Calu3 (cell line): ENCODE measurements at regions not wholly inside any gene's neighbourhood (a gene's known extent, or its start where the extent isn't known, plus 50 kb on each side); places are given as distances from the start of the nearest gene placed in this dataset.
A peak's percentile ranks its signal among the peaks of the same experiment; 100 is the strongest.

Experiments used
- BruUV-seq: library from RNA; stranded (reverse); fragments of 400-500 nt; replicated peaks from 2 replicates; lab custom pipeline; 2021; lab: Mats Ljungman, UMichigan
- CTCF ChIA-PET: fragments of 300-600 bp; sonication (Branson Sonifier 250); formaldehyde crosslinking; loops from one replicate; lab custom pipeline; 2022; ENCODE audit warnings: antibody characterized with exemption; lab: Charles Lee
- DNase-seq: peaks from one replicate; pipeline ENCODE4 v3.0.0; 2022
- H3K27ac Mint-ChIP-seq: one replicate; pipeline ENCODE4 v1.8.0; 2022; ENCODE audit warnings: mixed read lengths; ENCODE audit not compliant: unreplicated experiment
- H3K27me3 Mint-ChIP-seq: one replicate; pipeline ENCODE4 v1.8.0; 2022; ENCODE audit warnings: mixed read lengths; ENCODE audit not compliant: unreplicated experiment
- H3K36me3 Mint-ChIP-seq: one replicate; pipeline ENCODE4 v1.8.0; 2022; ENCODE audit warnings: mild to moderate bottlenecking, moderate library complexity, mixed read lengths; ENCODE audit not compliant: insufficient read depth, unreplicated experiment
- H3K4me1 Mint-ChIP-seq: one replicate; pipeline ENCODE4 v1.8.0; 2022; ENCODE audit warnings: mild to moderate bottlenecking, low read depth, mixed read lengths; ENCODE audit not compliant: unreplicated experiment
- H3K4me3 Mint-ChIP-seq: one replicate; pipeline ENCODE4 v1.8.0; 2022; ENCODE audit warnings: mild to moderate bottlenecking, low read depth, moderate library complexity, mixed read lengths; ENCODE audit not compliant: unreplicated experiment
- H3K9me3 Mint-ChIP-seq: one replicate; pipeline ENCODE4 v1.8.0; 2022; ENCODE audit warnings: low read depth, mixed read lengths; ENCODE audit not compliant: unreplicated experiment
- intact Hi-C: fragments of 100-400 bp; cut with micrococcal nuclease; formaldehyde crosslinking; loops from one replicate; pipeline ENCODE4 v1.10.0; 2022; ENCODE audit not compliant: unreplicated experiment
- TF ChIP-seq, protein P1 (sequence below): fragments of 200-600 bp; IDR thresholded peaks from one replicate; pipeline ENCODE4 v1.8.0; 2022; ENCODE audit warnings: antibody characterized with exemption; ENCODE audit not compliant: unreplicated experiment

DNA sequence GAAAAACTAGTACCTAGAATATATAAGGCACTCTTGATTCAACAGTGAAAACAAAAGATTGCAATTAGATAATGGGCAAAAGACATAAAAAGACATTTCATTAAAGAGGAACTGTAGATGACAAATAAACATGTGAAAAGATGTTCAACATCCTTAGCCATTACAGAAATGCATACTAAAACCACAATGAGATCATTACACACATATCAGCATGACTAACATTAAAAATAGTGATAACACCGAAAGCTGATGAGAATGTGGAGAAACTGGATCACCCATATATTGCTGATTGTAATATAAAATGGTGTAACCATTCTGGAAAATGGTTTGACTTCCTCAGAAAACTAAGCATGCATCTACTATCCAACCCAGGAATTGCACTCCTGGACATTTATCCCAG lies 340.3 kb downstream of the SEC16B start:
- no peaks in the 10 kb centered on the region for H3K36me3 Mint-ChIP-seq
- CTCF ChIA-PET, result no interaction called here
- H3K27me3 Mint-ChIP-seq, result peaks cover 41% of the 10 kb centered on the region
- no peaks in the 10 kb centered on the region for H3K9me3 Mint-ChIP-seq
- TF ChIP-seq, protein P1, sequence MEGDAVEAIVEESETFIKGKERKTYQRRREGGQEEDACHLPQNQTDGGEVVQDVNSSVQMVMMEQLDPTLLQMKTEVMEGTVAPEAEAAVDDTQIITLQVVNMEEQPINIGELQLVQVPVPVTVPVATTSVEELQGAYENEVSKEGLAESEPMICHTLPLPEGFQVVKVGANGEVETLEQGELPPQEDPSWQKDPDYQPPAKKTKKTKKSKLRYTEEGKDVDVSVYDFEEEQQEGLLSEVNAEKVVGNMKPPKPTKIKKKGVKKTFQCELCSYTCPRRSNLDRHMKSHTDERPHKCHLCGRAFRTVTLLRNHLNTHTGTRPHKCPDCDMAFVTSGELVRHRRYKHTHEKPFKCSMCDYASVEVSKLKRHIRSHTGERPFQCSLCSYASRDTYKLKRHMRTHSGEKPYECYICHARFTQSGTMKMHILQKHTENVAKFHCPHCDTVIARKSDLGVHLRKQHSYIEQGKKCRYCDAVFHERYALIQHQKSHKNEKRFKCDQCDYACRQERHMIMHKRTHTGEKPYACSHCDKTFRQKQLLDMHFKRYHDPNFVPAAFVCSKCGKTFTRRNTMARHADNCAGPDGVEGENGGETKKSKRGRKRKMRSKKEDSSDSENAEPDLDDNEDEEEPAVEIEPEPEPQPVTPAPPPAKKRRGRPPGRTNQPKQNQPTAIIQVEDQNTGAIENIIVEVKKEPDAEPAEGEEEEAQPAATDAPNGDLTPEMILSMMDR, result no peak
- intact Hi-C loops, result no loop called here
- H3K4me1 Mint-ChIP-seq, result no peaks in the 10 kb centered on the region
- H3K27ac Mint-ChIP-seq, result no peak overlapping the region
- no peak overlapping the region for H3K4me3 Mint-ChIP-seq
- no peak for DNase-seq
- no TSS peak for BruUV-seq

DNA sequence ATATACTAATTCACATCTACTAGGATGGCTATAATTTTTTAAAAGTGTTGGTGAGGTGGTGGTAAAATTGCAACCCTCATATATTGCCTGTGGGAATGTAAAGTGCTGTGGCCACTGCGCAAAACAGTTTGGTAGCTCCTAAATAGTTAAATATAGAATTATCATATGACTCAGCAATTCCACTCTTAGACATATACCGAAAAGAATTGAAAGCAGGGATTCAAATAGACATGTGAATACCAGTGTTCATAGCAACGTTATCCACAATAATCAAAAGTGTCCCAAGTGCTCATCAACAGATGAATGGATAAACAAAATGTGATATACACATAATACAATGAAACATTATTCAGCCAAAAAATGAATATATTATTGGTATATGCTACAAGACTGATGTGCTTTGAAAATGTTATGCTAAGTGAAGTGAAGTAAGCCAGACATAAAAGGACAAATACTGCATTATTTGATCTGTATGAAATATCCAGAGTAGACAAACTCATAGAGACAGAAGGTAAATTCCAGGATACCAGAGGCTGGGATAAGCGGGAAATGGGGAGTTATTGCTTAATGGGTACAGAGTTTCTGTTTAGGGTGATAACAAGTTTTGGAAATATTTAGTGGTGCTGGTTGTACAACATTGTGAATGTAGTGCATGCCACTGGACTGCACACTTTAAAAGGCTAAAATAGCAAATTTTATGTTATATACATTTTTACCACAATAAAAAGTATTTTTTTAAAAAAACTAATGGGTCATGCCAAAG lies 342.5 kb downstream of the SEC16B start:
- TF ChIP-seq, protein P1, result no peak
- no TSS peak for BruUV-seq
- Mint-ChIP-seq H3K4me3 (no peak overlapping the region), H3K27ac (no peak overlapping the region), H3K36me3 (no peaks in the 10 kb centered on the region), H3K27me3 (peaks cover 27% of the 10 kb centered on the region), H3K4me1 (no peaks in the 10 kb centered on the region), H3K9me3 (no peaks in the 10 kb centered on the region)
- intact Hi-C loops, result no loop called here
- no peak for DNase-seq
- CTCF ChIA-PET, result no interaction called here

DNA sequence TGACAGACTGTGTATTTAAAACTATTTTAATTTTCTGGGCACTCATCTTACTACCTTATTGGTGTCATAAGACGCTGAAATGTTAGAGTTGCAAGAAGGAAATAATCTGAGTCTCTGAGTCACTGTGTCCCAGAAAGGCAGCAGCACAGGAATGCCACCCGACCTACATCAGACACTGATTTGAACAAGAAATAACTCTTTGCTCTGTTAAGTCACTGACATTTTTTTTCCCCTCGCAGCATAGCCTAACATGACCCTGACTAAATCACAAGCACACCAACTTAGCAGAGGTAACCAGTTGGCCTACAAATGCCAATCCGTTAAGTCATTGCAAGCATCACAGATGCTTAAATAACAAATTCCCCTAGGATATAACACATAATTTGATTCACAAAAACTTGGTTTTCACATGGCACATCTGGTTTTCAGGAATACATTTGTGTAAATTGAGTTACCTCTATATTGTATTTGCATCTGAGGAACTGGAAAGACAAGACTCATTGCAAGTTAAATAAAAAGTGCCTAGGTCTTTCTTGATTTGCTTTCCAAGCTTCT lies 349.1 kb downstream of the SEC16B start:
- Mint-ChIP-seq H3K27me3 (no peaks in the 10 kb centered on the region), H3K4me3 (no peak overlapping the region), H3K27ac (no peak overlapping the region), H3K36me3 (no peaks in the 10 kb centered on the region), H3K9me3 (no peaks in the 10 kb centered on the region), H3K4me1 (no peaks in the 10 kb centered on the region)
- TF ChIP-seq, protein P1, result no peak
- CTCF ChIA-PET, result no interaction called here
- peak; percentile 20 for DNase-seq
- BruUV-seq, result no TSS peak
- intact Hi-C loops, result no loop called here

DNA sequence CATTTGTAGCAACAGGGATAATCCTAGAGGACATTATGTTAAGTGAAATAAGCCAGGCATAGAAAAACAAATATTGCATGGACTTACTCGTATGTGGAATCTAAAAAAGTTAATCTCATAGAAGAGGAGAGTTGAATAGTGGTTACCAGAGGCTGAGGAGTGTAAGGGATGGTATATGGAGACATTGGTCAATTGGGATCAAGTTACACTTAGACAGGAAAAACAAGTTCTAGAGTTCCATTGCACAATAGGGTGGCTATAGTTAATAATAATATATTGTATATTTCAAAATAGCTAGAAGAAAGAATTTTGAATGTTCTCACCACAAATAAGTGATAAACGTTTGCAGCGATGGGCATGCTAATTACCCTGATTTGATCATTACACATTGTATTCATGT lies 354.6 kb downstream of the SEC16B start:
- CTCF ChIA-PET, result no interaction called here
- Mint-ChIP-seq H3K27ac (no peak overlapping the region), H3K9me3 (no peaks in the 10 kb centered on the region), H3K4me1 (no peaks in the 10 kb centered on the region), H3K36me3 (no peaks in the 10 kb centered on the region), H3K27me3 (no peaks in the 10 kb centered on the region), H3K4me3 (no peak overlapping the region)
- TF ChIP-seq, protein P1, result no peak
- no peak for DNase-seq
- BruUV-seq, result no TSS peak
- intact Hi-C loops, result no loop called here
